ENCODE measurements at regions not wholly inside any gene's neighbourhood (a gene's known extent, or its start where the extent isn't known, plus 50 kb on each side); places are given as distances from the start of the nearest gene placed in this dataset.

GRCh38 chr10:7100032-7100702, 310.7 kb downstream of the SFMBT2 start:
- Histone ChIP-seq H3K36me3 (ENCODE audit: control insufficient read depth, insufficient read depth, low read length) (no peaks in the 10 kb centered on the region), H3K4me1 (no peaks in the 10 kb centered on the region), H3K27me3 (replicated peaks; ENCODE audit: control insufficient read depth, insufficient read depth, low read length) (no peaks in the 10 kb centered on the region), H3K9me3 (no peaks in the 10 kb centered on the region), H3K4me3 (ENCODE audit: low read depth, low read length) (no peak overlapping the region)
- no peak overlapping the region for H3K4me3 Mint-ChIP-seq (ENCODE audit: unreplicated experiment)
- H3K27ac Mint-ChIP-seq (ENCODE audit: unreplicated experiment) = no peak overlapping the region
- POLR2A ChIA-PET = no interaction called here
- CTCF ChIA-PET = no interaction called here
- no peak for TF ChIP-seq CTCF (IDR thresholded peaks at IDR 0.05; ENCODE audit: insufficient read depth in 1 of 2, low read depth in 1 of 2, low read length in 1 of 2, severe bottlenecking in 1 of 2, unreplicated experiment in 1 of 2)
- H3K36me3 Mint-ChIP-seq (ENCODE audit: insufficient read depth, unreplicated experiment) = no peaks in the 10 kb centered on the region
- intact Hi-C loops (cut with micrococcal nuclease; ENCODE audit: unreplicated experiment) = no loop called here
- BruUV-seq (replicated peaks) = no TSS peak
- H3K9me3 Mint-ChIP-seq (ENCODE audit: unreplicated experiment) = no peaks in the 10 kb centered on the region
- no peak for DNase-seq
- no peaks in the 10 kb centered on the region for H3K4me1 Mint-ChIP-seq (ENCODE audit: low read depth, unreplicated experiment)
- H3K27me3 Mint-ChIP-seq (ENCODE audit: insufficient read depth, unreplicated experiment) = peaks cover 7% of the 10 kb centered on the region

DNA sequence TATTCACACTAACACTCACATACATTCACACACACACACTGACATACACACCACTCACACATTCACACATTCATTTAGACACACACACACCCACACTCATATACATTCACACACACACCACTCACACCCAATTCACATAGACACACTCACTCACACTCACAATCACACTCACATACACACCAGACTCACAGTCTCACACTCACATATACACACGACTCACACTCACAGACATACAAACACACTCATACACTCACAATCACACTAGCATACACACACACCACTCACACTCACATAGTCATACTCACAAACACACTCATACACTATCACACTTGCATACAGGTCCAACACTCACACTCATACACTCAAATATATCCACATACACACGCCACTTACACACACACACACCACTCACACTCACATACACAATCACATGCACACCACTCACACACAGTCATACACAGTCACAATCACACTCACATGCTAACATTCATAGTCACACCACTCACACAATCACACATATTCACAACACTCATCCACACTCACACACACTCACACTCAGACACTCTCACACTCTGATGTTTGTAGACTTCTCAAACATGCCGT, 312.6 kb downstream of the SFMBT2 start:
- H3K27ac Mint-ChIP-seq (ENCODE audit: unreplicated experiment) = no peak overlapping the region
- no peaks in the 10 kb centered on the region for H3K9me3 ChIP-seq
- intact Hi-C loops (cut with micrococcal nuclease; ENCODE audit: unreplicated experiment) = no loop called here
- H3K36me3 Mint-ChIP-seq (ENCODE audit: insufficient read depth, unreplicated experiment) = no peaks in the 10 kb centered on the region
- no peak overlapping the region for H3K4me3 ChIP-seq (ENCODE audit: low read depth, low read length)
- no peaks in the 10 kb centered on the region for H3K4me1 ChIP-seq
- no peaks in the 10 kb centered on the region for H3K36me3 ChIP-seq (ENCODE audit: control insufficient read depth, insufficient read depth, low read length)
- H3K27me3 Mint-ChIP-seq (ENCODE audit: insufficient read depth, unreplicated experiment) = peaks cover 2% of the 10 kb centered on the region
- no peak overlapping the region for H3K4me3 Mint-ChIP-seq (ENCODE audit: unreplicated experiment)
- no TSS peak for BruUV-seq (replicated peaks)
- DNase-seq = no peak
- ChIA-PET CTCF (no interaction called here), POLR2A (no interaction called here)
- no peaks in the 10 kb centered on the region for H3K4me1 Mint-ChIP-seq (ENCODE audit: low read depth, unreplicated experiment)
- no peak for TF ChIP-seq CTCF (IDR thresholded peaks at IDR 0.05; ENCODE audit: insufficient read depth in 1 of 2, low read depth in 1 of 2, low read length in 1 of 2, severe bottlenecking in 1 of 2, unreplicated experiment in 1 of 2)
- no peaks in the 10 kb centered on the region for H3K27me3 ChIP-seq (replicated peaks; ENCODE audit: control insufficient read depth, insufficient read depth, low read length)
- H3K9me3 Mint-ChIP-seq (ENCODE audit: unreplicated experiment) = no peaks in the 10 kb centered on the region

DNA sequence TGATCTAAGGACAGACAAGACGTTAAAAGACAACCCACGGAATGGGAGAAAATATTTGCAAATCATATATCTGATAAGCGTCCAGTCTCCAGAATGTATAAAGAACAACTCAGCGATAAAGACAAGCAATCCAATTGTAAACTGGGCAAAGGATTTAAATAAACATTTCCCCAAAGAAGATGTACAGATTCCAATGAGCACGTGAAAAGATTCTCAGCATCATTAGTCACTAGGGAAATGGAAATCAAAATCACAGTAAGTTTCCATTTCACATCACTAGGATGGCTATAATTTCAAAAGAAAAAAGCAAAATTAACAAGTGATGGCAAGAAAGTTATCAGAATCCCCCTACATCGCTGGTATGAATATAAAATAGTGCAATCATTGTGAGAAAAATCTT, 316.1 kb downstream of the SFMBT2 start:
- no peaks in the 10 kb centered on the region for H3K9me3 ChIP-seq
- Mint-ChIP-seq H3K9me3 (ENCODE audit: unreplicated experiment) (no peaks in the 10 kb centered on the region), H3K27ac (ENCODE audit: unreplicated experiment) (no peak overlapping the region), H3K27me3 (ENCODE audit: insufficient read depth, unreplicated experiment) (peaks cover 5% of the 10 kb centered on the region), H3K4me1 (ENCODE audit: low read depth, unreplicated experiment) (no peaks in the 10 kb centered on the region), H3K4me3 (ENCODE audit: unreplicated experiment) (no peak overlapping the region), H3K36me3 (ENCODE audit: insufficient read depth, unreplicated experiment) (no peaks in the 10 kb centered on the region)
- no peak for DNase-seq
- CTCF ChIA-PET = no interaction called here
- intact Hi-C loops (cut with micrococcal nuclease; ENCODE audit: unreplicated experiment) = no loop called here
- H3K36me3 ChIP-seq (ENCODE audit: control insufficient read depth, insufficient read depth, low read length) = no peaks in the 10 kb centered on the region
- no TSS peak for BruUV-seq (replicated peaks)
- TF ChIP-seq CTCF (IDR thresholded peaks at IDR 0.05; ENCODE audit: insufficient read depth in 1 of 2, low read depth in 1 of 2, low read length in 1 of 2, severe bottlenecking in 1 of 2, unreplicated experiment in 1 of 2) = no peak
- H3K4me3 ChIP-seq (ENCODE audit: low read depth, low read length) = no peak overlapping the region
- POLR2A ChIA-PET = no interaction called here
- H3K27me3 ChIP-seq (replicated peaks; ENCODE audit: control insufficient read depth, insufficient read depth, low read length) = no peaks in the 10 kb centered on the region
- no peaks in the 10 kb centered on the region for H3K4me1 ChIP-seq
